ENCODE measurements at regions not wholly inside any gene's neighbourhood (a gene's known extent, or its start where the extent isn't known, plus 50 kb on each side); places are given as distances from the start of the nearest gene placed in this dataset.

DNA sequence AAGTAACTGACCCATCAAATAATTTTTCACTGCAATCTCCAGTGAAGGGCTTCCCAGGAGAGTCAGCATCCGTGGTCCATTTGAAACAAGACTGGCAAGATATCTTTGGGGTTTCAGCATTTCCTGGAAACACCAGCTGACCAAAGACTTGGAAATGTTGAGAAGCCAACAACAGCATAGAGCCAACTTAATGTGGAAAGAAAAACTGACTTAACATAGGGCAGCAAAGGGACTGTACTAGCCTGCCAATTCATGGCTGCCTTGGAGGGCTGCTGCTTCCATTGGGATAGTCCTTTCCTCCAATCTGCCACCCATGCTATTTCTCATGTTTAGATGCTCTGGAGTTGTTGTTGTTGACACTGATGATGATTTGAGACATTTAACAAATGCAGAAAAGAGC, 76.5 kb upstream of the SPDL1 start:
- TF ChIP-seq CTCF (IDR thresholded peaks at IDR 0.05), result no peak
- no peak for TF ChIP-seq POLR2A (IDR thresholded peaks at IDR 0.05)
- TF ChIP-seq POLR2AphosphoS5 (IDR thresholded peaks at IDR 0.05), result no peak
